Uterus (tissue), 3 donors: ENCODE measurements at regions not wholly inside any gene's neighbourhood (a gene's known extent, or its start where the extent isn't known, plus 50 kb on each side); places are given as distances from the start of the nearest gene placed in this dataset.

Experiments used
- DNase-seq, 2 donors: peaks; one replicate each; pipeline ENCODE4 v3.0.0-alpha.2; 2019 to 2020
- H3K27ac ChIP-seq, 2 donors: fragments of 200-600 bp; sonication (generic); 1 replicate in 1 of 2; 2 replicates in 1 of 2; pipeline ENCODE4 v1.5.1; 2016 to 2018
- H3K27me3 ChIP-seq, 2 donors: fragments of 200-600 bp; sonication (generic); one replicate each; pipeline ENCODE4 v1.5.1; 2018 to 2019; ENCODE audit warnings: control low read depth in 1 of 2
- H3K36me3 ChIP-seq, 2 donors: fragments of 200-600 bp; sonication (generic); one replicate each; pipeline ENCODE4 v1.5.1; 2019; ENCODE audit warnings: control low read depth in 1 of 2
- H3K4me1 ChIP-seq, 2 donors: fragments of 200-600 bp; sonication (generic); one replicate each; pipeline ENCODE4 v1.5.1; 2018 to 2019; ENCODE audit warnings: control low read depth in 1 of 2
- H3K4me3 ChIP-seq, 2 donors: fragments of 200-600 bp; sonication (generic); 1 replicate in 1 of 2; 2 replicates in 1 of 2; pipeline ENCODE4 v1.5.1; 2018 to 2019; ENCODE audit warnings: mild to moderate bottlenecking in 1 of 2
- H3K9me3 ChIP-seq, 2 donors: fragments of 200-600 bp; sonication (generic); one replicate each; pipeline ENCODE4 v1.5.1; 2019; ENCODE audit warnings: control low read depth in 1 of 2
- CTCF ChIP-seq, 4 experiments: fragments of 200-600 bp in 2 of 4; fragments of 450-650 bp in 2 of 4; sonication (generic) in 2 of 4; IDR thresholded peaks; one replicate each; pipeline ENCODE4 v1.5.1; 2016 to 2019; ENCODE audit warnings: antibody characterized with exemption in 4 of 4, mild to moderate bottlenecking in 2 of 4, moderate library complexity in 1 of 4
- POLR2A ChIP-seq, 2 donors: fragments of 450-650 bp; IDR thresholded peaks; one replicate each; pipeline ENCODE4 v1.6.1; 2016; ENCODE audit warnings: antibody characterized with exemption in 2 of 2, mild to moderate bottlenecking in 1 of 2, moderate library complexity in 1 of 2
- intact Hi-C: fragments of 100-400 bp; cut with DNase I; formaldehyde crosslinking; loops from one replicate; pipeline ENCODE4 v1.15.1; 2023; ENCODE audit warnings: low total_unique reads
- donor health status: DM: yes; HTN: yes; CAD: no.

- no peaks in the 10 kb centered on the region for H3K4me1 ChIP-seq
- no peak for TF ChIP-seq POLR2A (IDR thresholded peaks at IDR 0.05)
- TF ChIP-seq CTCF (IDR thresholded peaks at IDR 0.05): no peak
- H3K4me3 ChIP-seq: no peak overlapping the region
- intact Hi-C loops: no loop called here
- no peaks in the 10 kb centered on the region for H3K9me3 ChIP-seq
- no peaks in the 10 kb centered on the region for H3K36me3 ChIP-seq
- no peaks in the 10 kb centered on the region for H3K27me3 ChIP-seq
- H3K27ac ChIP-seq: no peak overlapping the region
- no peak for DNase-seq
These were observed 175.3 kb upstream of the MIR17HG start for GRCh38 chr13:91172160-91172559.

GRCh38 chr13:91174886-91175501, 172.5 kb upstream of the MIR17HG start:
- intact Hi-C loops: no loop called here
- no peaks in the 10 kb centered on the region for H3K4me1 ChIP-seq
- H3K36me3 ChIP-seq: no peaks in the 10 kb centered on the region
- TF ChIP-seq POLR2A (IDR thresholded peaks at IDR 0.05): no peak
- TF ChIP-seq CTCF (IDR thresholded peaks at IDR 0.05): no peak
- H3K27ac ChIP-seq: no peak overlapping the region
- no peaks in the 10 kb centered on the region for H3K9me3 ChIP-seq
- H3K4me3 ChIP-seq: no peak overlapping the region
- DNase-seq: no peak
- H3K27me3 ChIP-seq: no peaks in the 10 kb centered on the region

GRCh38 chr13:91178099-91178498, 169.4 kb upstream of the MIR17HG start:
- intact Hi-C loops: no loop called here
- Histone ChIP-seq H3K9me3 (no peaks in the 10 kb centered on the region), H3K4me3 (no peak overlapping the region), H3K36me3 (no peaks in the 10 kb centered on the region), H3K27me3 (no peaks in the 10 kb centered on the region), H3K4me1 (no peaks in the 10 kb centered on the region), H3K27ac (no peak overlapping the region)
- no peak for DNase-seq
- no peak for TF ChIP-seq CTCF (IDR thresholded peaks at IDR 0.05)
- TF ChIP-seq POLR2A (IDR thresholded peaks at IDR 0.05): no peak

- Histone ChIP-seq H3K36me3 (no peaks in the 10 kb centered on the region), H3K9me3 (no peaks in the 10 kb centered on the region), H3K4me1 (no peaks in the 10 kb centered on the region), H3K27me3 (no peaks in the 10 kb centered on the region), H3K4me3 (no peak overlapping the region), H3K27ac (no peak overlapping the region)
- TF ChIP-seq POLR2A (IDR thresholded peaks at IDR 0.05) (no peak), CTCF (IDR thresholded peaks at IDR 0.05) (no peak)
- no peak for DNase-seq
- intact Hi-C loops: no loop called here
These were observed 165.6 kb upstream of the MIR17HG start for GRCh38 chr13:91181892-91182291.

- Histone ChIP-seq H3K27me3 (no peaks in the 10 kb centered on the region), H3K4me1 (no peaks in the 10 kb centered on the region), H3K9me3 (no peaks in the 10 kb centered on the region), H3K4me3 (no peak overlapping the region), H3K27ac (no peak overlapping the region), H3K36me3 (no peaks in the 10 kb centered on the region)
- DNase-seq: no peak
- TF ChIP-seq POLR2A (IDR thresholded peaks at IDR 0.05) (no peak), CTCF (IDR thresholded peaks at IDR 0.05) (no peak)
- intact Hi-C loops: no loop called here
These were observed 163.1 kb upstream of the MIR17HG start for GRCh38 chr13:91184244-91184926.
